Lower lobe of right lung (tissue), 2 donors: ENCODE measurements at regions not wholly inside any gene's neighbourhood (a gene's known extent, or its start where the extent isn't known, plus 50 kb on each side); places are given as distances from the start of the nearest gene placed in this dataset.

Experiments
- ATAC-seq, 2 donors: fragments of 200-7000 bp; cut with Tn5 transposase; one replicate each; pipeline ENCODE4 v1.9.1; 2020 to 2022; ENCODE audit warnings: mild to moderate bottlenecking in 2 of 2, moderate library complexity in 2 of 2
- DNase-seq: peaks from one replicate; pipeline ENCODE4 v3.0.0-alpha.2; 2020
- H3K27ac ChIP-seq: fragments of 200-600 bp; one replicate; pipeline ENCODE4 v1.8.0; 2022
- H3K27me3 ChIP-seq: fragments of 200-600 bp; one replicate; pipeline ENCODE4 v1.8.0; 2022; ENCODE audit warnings: low read depth
- H3K36me3 ChIP-seq: fragments of 200-600 bp; one replicate; pipeline ENCODE4 v1.8.0; 2022; ENCODE audit warnings: mild to moderate bottlenecking
- H3K4me1 ChIP-seq: fragments of 200-600 bp; one replicate; pipeline ENCODE4 v1.8.0; 2022
- H3K4me3 ChIP-seq: fragments of 200-600 bp; one replicate; pipeline ENCODE4 v1.8.0; 2022; ENCODE audit warnings: mild to moderate bottlenecking
- H3K9me3 ChIP-seq: fragments of 200-600 bp; one replicate; pipeline ENCODE4 v1.8.0; 2022
- CTCF ChIP-seq: fragments of 200-600 bp; IDR thresholded peaks from one replicate; pipeline ENCODE4 v1.8.0; 2022; ENCODE audit warnings: antibody characterized with exemption, mild to moderate bottlenecking
- intact Hi-C: fragments of 100-400 bp; cut with DNase I; formaldehyde crosslinking; loops from one replicate; pipeline ENCODE4 v1.11.0; 2022
- donor health status: DM: no; HTN: yes; CAD: no; lungs with severe emphysema.

GRCh38 chr2:45194596-45194995, 185.3 kb upstream of the SIX2 start:
- Histone ChIP-seq H3K9me3 (no peaks in the 10 kb centered on the region), H3K4me3 (no peak overlapping the region), H3K27ac (no peak overlapping the region), H3K4me1 (no peaks in the 10 kb centered on the region), H3K27me3 (no peaks in the 10 kb centered on the region), H3K36me3 (no peaks in the 10 kb centered on the region)
- TF ChIP-seq CTCF = no peak
- intact Hi-C loops = no loop called here
- DNase-seq (no peak), ATAC-seq (no peak)

GRCh38 chr2:45193581-45193980, 184.3 kb upstream of the SIX2 start:
- Histone ChIP-seq H3K27ac (no peak overlapping the region), H3K36me3 (no peaks in the 10 kb centered on the region), H3K27me3 (no peaks in the 10 kb centered on the region), H3K4me1 (no peaks in the 10 kb centered on the region), H3K4me3 (no peak overlapping the region), H3K9me3 (no peaks in the 10 kb centered on the region)
- no peak for TF ChIP-seq CTCF
- intact Hi-C loops = no loop called here
- no peak for DNase-seq
- ATAC-seq = no peak

- no peak for DNase-seq
- Histone ChIP-seq H3K4me1 (no peaks in the 10 kb centered on the region), H3K27ac (no peak overlapping the region), H3K4me3 (no peak overlapping the region), H3K9me3 (no peaks in the 10 kb centered on the region), H3K36me3 (no peaks in the 10 kb centered on the region), H3K27me3 (no peaks in the 10 kb centered on the region)
- no peak for TF ChIP-seq CTCF
- no peak for ATAC-seq
- intact Hi-C loops = no loop called here
Measured at GRCh38 chr2:45192991-45193390, 183.7 kb upstream of the SIX2 start.

- H3K9me3 ChIP-seq = no peaks in the 10 kb centered on the region
Measured at GRCh38 chr2:45192481-45192880, 183.2 kb upstream of the SIX2 start.

GRCh38 chr2:45191976-45192375, 182.7 kb upstream of the SIX2 start:
- DNase-seq = no peak
- intact Hi-C loops = no loop called here
- no peak overlapping the region for H3K4me3 ChIP-seq
- H3K9me3 ChIP-seq = no peaks in the 10 kb centered on the region
- ATAC-seq = peak; percentile 11 to 75
- no peaks in the 10 kb centered on the region for H3K27me3 ChIP-seq
- H3K4me1 ChIP-seq = no peaks in the 10 kb centered on the region
- no peak for TF ChIP-seq CTCF
- H3K36me3 ChIP-seq = no peaks in the 10 kb centered on the region
- no peak overlapping the region for H3K27ac ChIP-seq

More at GRCh38 chr2:45192481-45192880, 183.2 kb upstream of the SIX2 start:
- H3K27ac ChIP-seq = no peak overlapping the region
- no peaks in the 10 kb centered on the region for H3K4me1 ChIP-seq
- no peaks in the 10 kb centered on the region for H3K36me3 ChIP-seq
- TF ChIP-seq CTCF = no peak
- intact Hi-C loops = no loop called here
- H3K4me3 ChIP-seq = no peak overlapping the region
- ATAC-seq (no peak), DNase-seq (no peak)
- no peaks in the 10 kb centered on the region for H3K27me3 ChIP-seq
